ENCODE measurements at regions not wholly inside any gene's neighbourhood (a gene's known extent, or its start where the extent isn't known, plus 50 kb on each side); places are given as distances from the start of the nearest gene placed in this dataset.
A peak's percentile ranks its signal among the peaks of the same experiment; 100 is the strongest.

DNA sequence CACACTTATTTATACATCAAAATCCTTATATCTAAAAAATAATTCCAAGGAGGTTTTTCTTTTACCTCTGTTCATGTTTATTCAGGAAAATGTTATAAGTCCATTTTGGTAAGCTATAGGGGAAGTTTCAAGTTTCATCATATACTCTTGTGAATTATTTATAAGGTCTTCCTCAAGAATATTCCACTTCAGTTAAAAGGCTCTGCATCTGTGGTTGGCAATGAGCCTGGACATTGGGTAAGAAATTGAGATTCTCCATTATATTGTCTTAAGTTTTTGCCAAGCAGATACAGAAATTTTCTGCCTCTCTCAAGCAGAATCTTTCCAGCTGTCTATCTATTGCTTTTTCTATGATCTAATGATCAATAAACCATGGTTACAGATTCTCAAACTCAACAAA is 641.9 kb downstream of the NLGN4X start:
- ATAC-seq (no peak), DNase-seq (no peak)
- intact Hi-C loops (cut with DNase I, micrococcal nuclease) = no loop called here

DNA sequence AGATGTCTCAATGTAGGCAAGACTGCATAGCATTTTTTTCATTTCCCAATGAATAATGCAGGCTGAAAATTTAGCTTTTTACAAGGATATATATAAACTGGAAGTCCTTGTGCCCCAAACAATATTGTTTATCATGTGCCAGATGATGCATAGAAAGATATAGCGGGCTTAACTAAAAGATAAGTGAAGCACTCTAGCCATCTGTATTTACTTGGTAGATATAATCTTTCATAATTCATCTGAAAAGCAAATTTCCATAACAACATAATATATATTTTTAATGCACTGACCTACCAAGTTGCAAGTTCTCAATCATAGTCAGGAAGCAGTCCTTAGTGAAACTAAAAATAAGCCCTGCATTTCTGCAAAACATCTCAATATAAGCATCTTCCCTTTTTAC is 653.3 kb downstream of the NLGN4X start:
- no peak for DNase-seq
- no peak for ATAC-seq
- intact Hi-C loops (cut with DNase I, micrococcal nuclease) = no loop called here

DNA sequence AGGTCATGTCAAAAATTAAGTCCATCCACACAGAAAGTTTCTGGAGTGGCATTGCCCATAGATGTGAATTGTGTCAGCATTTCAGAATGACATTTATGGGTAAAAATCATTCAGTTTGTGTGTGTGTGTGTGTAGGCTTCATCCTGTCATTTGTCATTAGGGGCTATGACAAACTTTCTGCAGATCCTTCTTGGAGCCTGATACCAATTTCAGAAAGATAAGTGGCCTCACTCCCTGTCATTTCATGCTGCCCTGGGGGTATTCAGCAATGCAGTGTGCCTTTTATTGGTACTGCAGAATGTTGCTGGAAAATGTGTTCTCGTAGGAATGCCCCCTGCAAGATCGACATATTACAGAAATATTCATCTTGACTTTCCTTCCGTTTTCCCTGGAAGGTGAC is 659.7 kb downstream of the NLGN4X start:
- ATAC-seq = no peak
- no peak for DNase-seq
- intact Hi-C loops (cut with DNase I, micrococcal nuclease) = no loop called here

DNA sequence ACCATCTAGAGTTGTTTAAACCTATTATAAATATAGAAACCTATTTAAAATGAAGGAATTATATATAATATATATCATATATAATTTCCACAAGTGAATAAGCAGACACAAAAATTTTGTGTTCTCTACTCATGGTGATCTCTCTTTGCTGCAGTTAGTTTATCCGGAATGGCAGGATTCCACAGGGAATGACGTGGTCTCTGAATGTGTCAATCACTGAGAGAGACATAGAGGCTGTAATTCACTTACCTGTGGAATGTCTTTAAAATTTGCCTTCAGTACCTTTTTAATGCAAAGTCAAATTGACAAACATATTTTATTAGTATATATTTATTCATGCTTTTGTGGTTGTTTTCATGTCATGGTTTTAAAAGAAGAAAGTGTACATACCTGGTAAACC is 669.3 kb downstream of the NLGN4X start:
- no peak for ATAC-seq
- intact Hi-C loops (cut with DNase I, micrococcal nuclease) = no loop called here
- no peak for DNase-seq

DNA sequence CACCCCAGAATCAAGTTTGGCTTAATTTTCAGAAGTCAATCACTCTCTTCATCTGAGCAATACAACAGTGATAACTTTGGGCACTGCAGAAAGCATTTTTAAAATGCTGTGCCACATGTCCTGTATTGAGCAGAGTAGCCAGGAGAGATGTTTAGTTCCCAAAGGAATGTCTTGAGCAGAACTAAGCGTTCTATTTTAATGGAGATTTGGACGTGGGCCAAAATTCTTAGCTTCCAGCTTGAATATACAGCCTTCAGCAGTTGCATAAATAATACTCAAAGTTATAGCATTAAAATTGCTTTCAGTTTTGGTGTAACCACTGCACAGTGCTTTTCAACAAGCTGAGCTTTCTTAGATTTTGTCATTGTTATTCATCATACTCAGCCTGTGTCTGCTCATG is 679.2 kb downstream of the NLGN4X start:
- no peak for ATAC-seq
- intact Hi-C loops (cut with DNase I, micrococcal nuclease) = no loop called here
- DNase-seq = no peak

DNA sequence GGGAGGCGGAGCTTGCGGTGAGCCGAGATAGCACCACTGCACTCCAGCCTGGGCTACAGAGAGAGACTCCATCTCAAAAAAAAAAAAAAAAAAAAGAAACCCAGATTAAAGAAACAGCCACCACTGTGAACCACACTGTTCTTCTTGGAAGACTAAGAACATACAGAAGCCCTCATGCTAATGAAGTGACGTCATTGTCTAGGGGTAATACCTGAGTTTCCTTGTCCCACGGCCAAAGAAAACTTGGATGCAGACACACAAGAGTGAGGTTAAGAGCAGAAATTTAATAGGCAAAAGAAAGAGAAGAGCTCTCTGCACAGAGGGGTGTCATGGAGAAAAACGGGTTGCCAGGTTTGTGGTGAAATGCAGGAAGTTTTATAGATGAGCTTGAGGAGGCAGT is 691.6 kb downstream of the NLGN4X start:
- ATAC-seq = no peak
- intact Hi-C loops (cut with DNase I, micrococcal nuclease) = no loop called here
- no peak for DNase-seq

DNA sequence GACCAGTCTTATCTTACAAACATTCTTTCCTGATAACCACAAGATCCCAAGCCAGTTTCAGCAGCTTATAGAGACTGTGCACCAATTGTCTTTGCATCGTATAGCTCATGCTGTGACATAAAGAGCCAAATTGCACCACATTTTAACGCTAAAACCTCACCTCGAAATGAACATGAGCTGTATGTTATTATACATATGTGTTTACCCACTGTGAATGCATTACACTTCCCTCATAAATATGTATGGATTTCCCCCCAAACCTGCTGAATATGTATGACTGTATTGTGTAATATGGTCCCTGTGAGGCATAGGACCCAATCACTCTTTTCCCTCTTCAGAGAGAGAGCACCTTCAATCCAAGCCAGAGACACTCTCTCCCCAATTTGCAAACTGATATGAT is 692.4 kb downstream of the NLGN4X start:
- intact Hi-C loops (cut with DNase I, micrococcal nuclease) = no loop called here
- no peak for ATAC-seq

DNA sequence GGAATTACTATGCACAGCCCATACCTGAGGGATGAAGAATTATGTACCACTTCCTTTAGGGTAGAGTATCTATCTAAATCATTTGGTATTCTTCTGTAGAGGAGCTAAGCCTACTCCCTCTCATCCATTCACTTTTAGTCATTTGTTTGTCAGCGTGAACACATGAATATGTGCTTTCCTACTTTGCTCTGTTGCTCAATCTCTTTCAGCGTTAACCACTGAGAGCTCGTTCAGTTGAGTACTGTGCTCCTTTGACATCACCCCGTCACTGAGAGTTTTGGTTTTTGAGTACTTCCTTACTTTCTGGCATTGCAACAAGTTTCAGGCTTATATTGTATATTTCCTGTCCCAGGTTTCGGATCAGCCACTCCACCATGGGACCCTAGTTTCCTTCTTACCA is 700.6 kb downstream of the NLGN4X start:
- ATAC-seq = no peak

More for the DNA sequence above, 692.4 kb downstream of the NLGN4X start:
- DNase-seq = no peak

DNA sequence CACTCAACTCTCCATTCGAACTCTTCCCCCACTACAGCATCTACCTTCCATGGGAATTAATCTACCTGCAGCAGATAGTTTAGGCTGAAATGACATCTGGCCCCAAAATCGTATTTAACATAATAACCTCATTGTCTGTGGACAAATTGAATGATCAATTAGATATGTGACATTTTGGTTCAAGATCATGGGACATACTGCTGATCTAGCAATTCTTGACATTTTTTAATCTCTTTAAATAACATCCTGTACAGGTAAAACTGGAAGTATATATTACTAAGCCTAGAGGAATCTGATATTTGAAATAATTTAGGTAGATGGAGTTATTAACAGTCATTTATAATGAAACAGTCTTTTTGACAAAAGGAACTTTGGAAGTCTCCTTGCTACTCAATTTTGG is 702.5 kb downstream of the NLGN4X start:
- intact Hi-C loops (cut with DNase I, micrococcal nuclease) = no loop called here
- no peak for ATAC-seq

More for the DNA sequence above, 700.6 kb downstream of the NLGN4X start:
- intact Hi-C loops (cut with DNase I, micrococcal nuclease) = no loop called here
- no peak for DNase-seq

DNA sequence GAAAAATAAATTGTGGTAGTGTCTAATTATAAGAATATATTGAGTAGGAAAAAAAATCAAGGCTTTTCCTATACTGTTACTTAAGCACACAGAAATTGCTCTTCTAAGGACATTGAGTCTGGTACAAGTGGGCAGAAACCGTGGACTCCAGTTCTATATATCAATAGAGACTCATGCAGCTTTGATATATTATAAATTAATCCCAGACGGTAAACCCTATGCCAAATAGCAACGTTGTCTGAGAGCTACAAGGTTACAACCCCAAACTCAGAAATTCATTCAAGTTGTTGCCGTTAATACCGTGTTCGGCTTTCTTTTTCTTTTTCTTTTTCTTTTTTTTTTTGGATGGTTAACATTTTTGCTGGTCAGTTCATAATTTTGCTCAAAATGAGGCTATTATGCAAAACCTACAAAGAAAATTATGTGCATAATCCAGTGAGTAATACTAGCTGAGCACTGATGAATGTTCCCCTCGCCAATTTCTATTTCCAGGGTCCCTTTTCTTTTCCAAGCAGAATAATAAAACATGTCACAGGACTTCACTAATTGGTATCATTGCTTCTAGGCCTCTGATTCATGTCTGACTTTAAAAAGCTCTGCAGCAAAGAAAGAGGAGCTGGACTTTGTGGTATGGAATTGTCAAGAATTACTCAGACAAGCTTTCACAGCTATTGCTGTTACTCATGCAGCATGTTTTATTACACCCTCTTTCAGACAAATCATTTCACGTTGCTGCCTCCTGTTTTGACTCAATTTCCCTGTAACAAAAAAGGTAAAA is 737.7 kb downstream of the NLGN4X start:
- ATAC-seq = no peak
- intact Hi-C loops (cut with DNase I, micrococcal nuclease) = no loop called here
- no peak for DNase-seq

More for the DNA sequence above, 702.5 kb downstream of the NLGN4X start:
- no peak for DNase-seq

DNA sequence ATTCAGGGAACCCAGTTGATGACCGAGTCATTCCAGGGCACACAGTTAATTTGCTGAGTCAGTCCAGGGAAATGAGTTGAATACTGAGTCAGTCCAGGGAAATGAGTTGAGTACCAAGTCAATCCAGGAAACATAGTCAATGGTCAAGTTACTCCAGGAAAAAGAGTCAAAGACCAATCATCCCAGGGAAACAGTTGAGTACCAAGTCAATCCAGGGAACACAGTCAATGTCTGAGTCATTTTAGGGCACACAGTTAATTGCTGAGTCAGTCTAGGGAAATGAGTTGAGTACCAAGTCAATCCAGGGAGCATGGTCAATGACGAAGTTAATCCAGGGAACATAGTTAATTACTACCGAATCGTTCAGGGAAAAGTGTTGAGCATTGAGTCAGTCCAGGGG is 754.4 kb downstream of the NLGN4X start:
- DNase-seq (no peak), ATAC-seq (no peak)
- intact Hi-C loops (cut with DNase I, micrococcal nuclease) = no loop called here

DNA sequence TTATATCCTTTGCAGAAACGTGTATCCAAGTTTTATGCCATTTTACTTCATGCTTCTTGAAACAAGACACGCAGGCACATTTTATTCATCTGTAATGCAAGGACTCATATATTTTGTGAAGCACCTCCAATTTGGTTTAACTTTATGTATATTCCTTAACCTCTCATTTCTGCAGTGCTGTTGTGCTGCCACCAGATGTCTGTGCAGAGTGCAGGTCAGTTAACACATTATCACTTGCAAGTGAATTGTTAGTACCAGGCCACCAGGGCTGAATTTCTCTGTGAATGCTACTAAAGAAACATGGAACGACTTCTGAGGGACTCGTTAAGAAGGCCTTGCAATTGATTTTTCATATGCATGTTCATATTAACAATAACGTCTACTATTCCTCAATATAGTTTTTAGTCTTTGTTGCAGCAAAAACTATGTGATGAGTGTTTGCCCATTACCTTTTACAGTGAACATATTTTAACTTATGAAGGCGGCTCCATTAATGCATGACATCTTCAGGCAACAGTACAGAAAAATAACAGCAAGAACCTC is 770.3 kb downstream of the NLGN4X start:
- no peak for ATAC-seq
- DNase-seq = no peak
- intact Hi-C loops (cut with DNase I, micrococcal nuclease) = no loop called here

DNA sequence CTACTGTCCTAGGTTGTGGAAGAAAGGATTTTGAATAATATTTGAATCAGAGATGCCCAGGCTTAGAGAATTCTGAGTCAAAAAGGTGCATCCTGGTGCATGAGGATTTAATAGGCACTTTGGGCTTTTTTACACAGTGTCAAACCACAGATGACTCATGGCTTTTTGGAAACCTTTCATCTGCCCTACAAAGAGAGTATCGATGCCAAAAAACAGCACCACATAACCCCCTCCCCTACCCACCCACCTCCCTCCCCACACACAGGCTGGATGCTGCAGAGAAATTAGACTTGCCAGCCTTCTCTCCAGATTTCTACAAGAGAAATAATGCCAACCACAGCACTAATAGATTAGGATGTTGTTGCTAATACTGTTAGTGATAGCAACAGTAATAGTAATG is 779.3 kb downstream of the NLGN4X start:
- ATAC-seq = no peak

DNA sequence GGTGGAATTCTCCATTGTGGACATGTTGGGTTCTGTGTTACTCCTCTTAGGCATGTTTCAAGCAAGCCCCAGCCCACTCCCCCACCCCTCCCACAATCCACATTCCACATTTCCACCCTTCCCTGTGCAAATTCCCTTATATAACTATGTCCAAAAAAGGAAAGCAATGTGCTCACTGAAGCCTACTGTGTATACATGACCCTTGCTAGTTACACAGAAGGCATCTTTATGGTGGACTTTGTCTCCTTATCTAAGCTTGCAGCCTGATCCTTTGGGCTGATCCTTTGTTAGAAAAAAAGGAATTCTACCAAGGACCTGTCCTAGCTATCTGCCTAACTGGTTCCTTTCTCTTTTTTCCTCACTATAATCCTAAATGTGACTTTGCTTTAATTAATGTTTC is 796.8 kb downstream of the NLGN4X start:
- DNase-seq (no peak), ATAC-seq (peak; percentile 54)
- intact Hi-C loops (cut with DNase I, micrococcal nuclease) = no loop called here

More for the DNA sequence above, 779.3 kb downstream of the NLGN4X start:
- DNase-seq = no peak
- intact Hi-C loops (cut with DNase I, micrococcal nuclease) = no loop called here

DNA sequence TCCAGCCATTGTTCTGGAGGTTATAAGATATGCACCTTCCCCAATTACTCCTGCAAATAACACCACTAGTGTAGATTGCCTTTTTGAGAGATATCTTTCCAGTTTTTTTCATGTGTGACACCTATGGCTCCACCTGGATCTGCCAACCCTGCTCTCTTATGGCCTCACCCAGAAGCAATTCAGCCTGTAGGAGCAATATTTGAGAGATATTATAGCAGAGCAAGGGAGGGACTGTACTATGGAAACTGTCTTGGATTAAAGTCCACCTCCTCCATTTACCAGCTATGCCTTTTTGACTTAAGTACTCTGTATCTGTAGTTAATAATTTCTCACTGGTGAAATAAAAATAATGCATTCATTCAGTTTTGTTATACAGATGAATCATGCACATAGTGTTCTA is 803.5 kb downstream of the NLGN4X start:
- DNase-seq (no peak), ATAC-seq (peak; percentile 93)
- intact Hi-C loops (cut with DNase I, micrococcal nuclease) = no loop called here

DNA sequence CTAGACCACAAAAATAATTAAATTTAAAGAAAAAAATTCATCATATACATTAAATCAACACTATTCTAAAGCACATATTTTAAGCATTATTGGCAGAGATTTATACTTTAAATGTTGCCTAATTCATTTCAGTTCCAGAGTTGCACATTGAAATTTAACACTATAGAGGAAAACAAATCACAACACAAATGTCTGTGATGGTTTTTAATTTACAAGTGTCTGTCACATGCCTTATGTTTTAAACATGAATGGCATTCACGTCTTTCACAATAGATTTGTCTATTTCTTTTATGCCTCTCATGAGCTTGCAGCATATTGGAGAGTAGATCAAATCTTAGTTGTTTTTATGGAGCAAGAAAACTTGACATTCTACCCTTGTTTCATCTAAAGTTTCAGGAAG is 811.3 kb downstream of the NLGN4X start:
- ATAC-seq = no peak
- intact Hi-C loops (cut with DNase I, micrococcal nuclease) = no loop called here
- DNase-seq = no peak

DNA sequence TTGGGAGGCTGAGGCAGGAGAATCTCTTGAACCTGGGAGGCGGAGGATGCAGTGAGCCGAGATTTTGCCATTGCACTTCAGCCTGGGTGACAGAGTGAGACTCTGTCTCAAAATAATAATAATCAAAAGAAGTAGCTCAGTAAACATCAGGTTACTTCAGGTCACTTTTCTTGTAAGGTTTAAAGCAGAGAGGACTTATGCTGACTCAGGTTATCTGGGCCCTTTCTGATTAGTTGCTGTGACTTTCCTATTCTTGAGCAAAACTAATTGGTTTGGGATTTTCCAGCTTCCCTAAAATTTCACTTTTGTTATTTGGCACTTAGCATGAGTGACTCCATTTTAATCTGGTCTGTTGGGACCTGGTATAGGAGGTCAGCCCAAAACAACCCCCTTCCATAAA is 812.9 kb downstream of the NLGN4X start:
- intact Hi-C loops (cut with DNase I, micrococcal nuclease) = no loop called here
- ATAC-seq = no peak

DNA sequence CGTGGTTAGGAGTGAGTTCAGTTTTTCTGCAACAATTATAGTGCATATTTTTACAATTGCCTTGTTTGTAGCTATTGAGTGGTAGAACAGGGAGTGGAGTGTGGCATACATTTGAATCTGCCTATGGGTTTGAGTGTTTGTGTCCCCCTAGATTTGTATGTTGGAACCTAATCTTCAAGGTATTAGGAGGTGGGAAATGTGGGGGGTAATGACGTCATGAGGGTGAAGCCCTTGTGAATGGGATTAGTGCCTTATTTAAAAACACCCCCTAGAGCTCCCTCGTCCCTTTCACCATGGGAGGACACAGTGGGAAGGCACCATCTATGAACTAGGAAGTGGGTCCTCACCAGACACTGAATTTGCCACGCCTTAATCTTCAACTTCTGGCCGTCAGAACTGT is 819.6 kb downstream of the NLGN4X start:
- ATAC-seq (no peak), DNase-seq (no peak)
- intact Hi-C loops (cut with DNase I, micrococcal nuclease) = no loop called here

More for the DNA sequence above, 812.9 kb downstream of the NLGN4X start:
- no peak for DNase-seq

DNA sequence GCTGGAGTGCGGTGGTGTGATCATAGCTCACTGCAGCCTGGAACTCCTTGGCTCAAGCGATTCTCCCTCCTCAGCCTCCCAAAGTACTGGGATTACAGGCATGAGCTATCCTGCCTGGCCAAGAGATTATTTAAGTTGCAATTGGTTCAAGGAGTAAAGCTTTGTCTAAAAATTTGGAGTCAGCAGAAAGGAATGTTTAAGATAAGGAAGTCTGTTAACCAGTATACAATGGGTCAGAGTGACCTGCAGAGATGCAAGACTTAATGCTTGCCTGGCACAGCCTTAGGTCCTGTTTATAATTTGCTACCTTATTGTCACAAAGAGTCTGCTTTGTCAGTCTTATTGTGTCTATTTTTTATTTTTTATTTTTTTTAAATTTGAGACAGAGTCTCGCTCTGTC is 826.2 kb downstream of the NLGN4X start:
- no peak for DNase-seq
- intact Hi-C loops (cut with DNase I, micrococcal nuclease) = no loop called here
- ATAC-seq = no peak

DNA sequence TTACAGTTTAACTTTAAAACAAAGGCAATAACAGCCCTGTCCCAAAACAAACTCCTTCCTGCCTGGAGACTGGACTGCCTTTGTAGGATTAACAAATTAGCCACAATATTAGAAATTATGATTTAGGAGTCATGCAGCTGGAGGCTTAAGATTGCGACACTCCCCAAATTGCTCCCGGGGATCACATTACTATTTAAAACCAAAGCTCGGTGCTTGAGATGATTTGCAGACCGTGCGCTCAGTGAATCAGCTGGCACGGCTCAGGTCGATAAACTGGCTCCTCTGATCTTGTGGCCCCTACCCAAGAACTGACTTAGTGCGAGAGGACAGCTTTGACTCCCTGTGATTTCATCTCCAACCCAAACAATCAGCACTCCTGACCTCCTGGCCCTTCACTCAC is 829.3 kb downstream of the NLGN4X start:
- no peak for ATAC-seq
- intact Hi-C loops (cut with DNase I, micrococcal nuclease) = no loop called here
- no peak for DNase-seq

DNA sequence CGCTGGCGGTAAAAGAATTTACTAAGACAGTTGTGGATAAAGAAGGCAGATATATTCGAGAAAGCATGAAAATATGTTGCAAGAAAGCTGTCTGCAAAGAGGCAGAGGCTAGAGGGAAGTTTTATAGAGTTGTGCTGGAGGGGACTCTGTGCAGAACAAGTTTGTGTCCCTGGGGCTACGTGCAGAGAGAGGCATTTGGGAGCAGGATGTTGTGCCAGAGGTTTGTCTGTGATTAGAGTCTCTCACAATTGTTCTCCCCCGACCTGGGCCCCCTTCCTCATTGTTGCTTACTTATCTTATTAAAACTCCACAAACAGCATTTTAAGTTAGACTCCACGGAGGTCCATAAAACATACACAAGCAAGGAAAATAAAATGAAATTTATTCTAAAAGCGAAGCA is 831.3 kb downstream of the NLGN4X start:
- DNase-seq = no peak
- ATAC-seq = no peak
- intact Hi-C loops (cut with DNase I, micrococcal nuclease) = no loop called here
